ENCODE measurements at regions not wholly inside any gene's neighbourhood (a gene's known extent, or its start where the extent isn't known, plus 50 kb on each side); places are given as distances from the start of the nearest gene placed in this dataset.

DNA sequence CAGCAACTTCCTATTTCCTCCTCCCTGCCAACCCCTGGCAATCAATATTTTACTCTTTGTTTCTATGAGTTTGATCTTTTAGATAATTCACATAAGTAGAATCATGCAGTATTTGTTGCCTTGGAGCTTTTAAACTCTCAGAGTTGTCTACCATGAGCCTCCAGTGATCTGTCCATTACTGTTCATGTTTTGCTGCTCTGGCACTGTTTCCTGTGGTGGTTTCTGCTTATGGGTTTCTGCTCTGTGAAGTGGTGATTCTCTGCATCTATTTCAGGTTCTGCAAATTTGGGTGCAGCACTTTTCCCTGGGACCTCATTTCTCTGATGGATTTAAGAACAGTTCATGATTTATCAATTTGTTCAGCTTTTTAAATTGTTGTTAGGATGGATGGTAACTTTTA, 908.1 kb upstream of the FANCL start:
- TF ChIP-seq POLR2AphosphoS5 (IDR thresholded peaks at IDR 0.05) (no peak), POLR2A (IDR thresholded peaks at IDR 0.05) (no peak), EP300 (IDR thresholded peaks at IDR 0.05; ENCODE audit: low read depth) (no peak)
- TF ChIP-seq, protein P1, sequence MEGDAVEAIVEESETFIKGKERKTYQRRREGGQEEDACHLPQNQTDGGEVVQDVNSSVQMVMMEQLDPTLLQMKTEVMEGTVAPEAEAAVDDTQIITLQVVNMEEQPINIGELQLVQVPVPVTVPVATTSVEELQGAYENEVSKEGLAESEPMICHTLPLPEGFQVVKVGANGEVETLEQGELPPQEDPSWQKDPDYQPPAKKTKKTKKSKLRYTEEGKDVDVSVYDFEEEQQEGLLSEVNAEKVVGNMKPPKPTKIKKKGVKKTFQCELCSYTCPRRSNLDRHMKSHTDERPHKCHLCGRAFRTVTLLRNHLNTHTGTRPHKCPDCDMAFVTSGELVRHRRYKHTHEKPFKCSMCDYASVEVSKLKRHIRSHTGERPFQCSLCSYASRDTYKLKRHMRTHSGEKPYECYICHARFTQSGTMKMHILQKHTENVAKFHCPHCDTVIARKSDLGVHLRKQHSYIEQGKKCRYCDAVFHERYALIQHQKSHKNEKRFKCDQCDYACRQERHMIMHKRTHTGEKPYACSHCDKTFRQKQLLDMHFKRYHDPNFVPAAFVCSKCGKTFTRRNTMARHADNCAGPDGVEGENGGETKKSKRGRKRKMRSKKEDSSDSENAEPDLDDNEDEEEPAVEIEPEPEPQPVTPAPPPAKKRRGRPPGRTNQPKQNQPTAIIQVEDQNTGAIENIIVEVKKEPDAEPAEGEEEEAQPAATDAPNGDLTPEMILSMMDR (IDR thresholded peaks at IDR 0.05), result no peak
- intact Hi-C loops (cut with DNase I; ENCODE audit: low total_unique reads), result no loop called here

DNA sequence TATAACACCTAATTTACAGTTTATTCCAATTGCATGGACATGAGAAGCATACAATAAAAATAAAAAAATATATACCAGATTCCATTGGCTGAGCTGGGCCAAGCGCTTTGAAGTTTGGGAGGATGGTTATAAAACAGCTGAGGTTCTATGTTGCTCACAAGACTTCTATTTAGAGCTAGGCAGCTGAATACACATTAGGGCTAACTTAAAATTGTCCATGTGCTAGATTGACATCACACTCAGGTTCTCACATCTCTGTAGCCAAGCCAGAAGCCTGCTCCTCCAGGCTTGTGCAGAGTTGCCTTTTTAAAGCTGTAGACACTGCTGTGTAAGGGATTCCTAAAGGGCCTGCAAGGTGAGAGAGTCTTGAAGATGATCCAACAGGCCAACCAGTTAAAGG, 871.1 kb upstream of the FANCL start:
- TF ChIP-seq POLR2AphosphoS5 (IDR thresholded peaks at IDR 0.05) (no peak), POLR2A (IDR thresholded peaks at IDR 0.05) (no peak), EP300 (IDR thresholded peaks at IDR 0.05; ENCODE audit: low read depth) (no peak)
- TF ChIP-seq, protein P1 (IDR thresholded peaks at IDR 0.05), result no peak
- Histone ChIP-seq H3K9me3 (no peaks in the 10 kb centered on the region), H3K4me1 (no peaks in the 10 kb centered on the region), H3K36me3 (no peaks in the 10 kb centered on the region), H3K27me3 (no peaks in the 10 kb centered on the region), H3K4me3 (no peak overlapping the region), H3K27ac (no peak overlapping the region)
- no peak for DNase-seq
- 67 to 75% methylated on average over 1 of the region's 1 CpG for WGBS, 2 donors (ENCODE audit: low coverage in 1 of 2)
- in situ Hi-C loops (cut with MboI; ENCODE audit: low pct_ligation_motif_present in 1 of 4, low pct_unique_long_range_greater_than_20kb in 1 of 4, low sequenced_read_pairs in 3 of 4), result no loop called here
- intact Hi-C loops (cut with DNase I; ENCODE audit: low total_unique reads), result no loop called here

More for the DNA sequence above, 908.1 kb upstream of the FANCL start:
- H3K27ac ChIP-seq, result no peak overlapping the region
- in situ Hi-C loops (cut with MboI; ENCODE audit: low pct_ligation_motif_present in 1 of 4, low pct_unique_long_range_greater_than_20kb in 1 of 4, low sequenced_read_pairs in 3 of 4), result no loop called here
- H3K36me3 ChIP-seq, result no peaks in the 10 kb centered on the region
- no peak overlapping the region for H3K4me3 ChIP-seq
- no peaks in the 10 kb centered on the region for H3K4me1 ChIP-seq
- no peaks in the 10 kb centered on the region for H3K27me3 ChIP-seq
- no peaks in the 10 kb centered on the region for H3K9me3 ChIP-seq
- no peak for DNase-seq

- Histone ChIP-seq H3K9me3 (peaks cover 0 to 7% of the 10 kb centered on the region in 2 donors), H3K27me3 (no peaks in the 10 kb centered on the region), H3K36me3 (no peaks in the 10 kb centered on the region), H3K4me3 (no peak overlapping the region), H3K4me1 (no peaks in the 10 kb centered on the region), H3K27ac (no peak overlapping the region)
- intact Hi-C loops (cut with DNase I; ENCODE audit: low total_unique reads), result no loop called here
- 62 to 76% methylated on average over 2 of the region's 2 CpGs for WGBS, 2 donors (ENCODE audit: low coverage in 1 of 2)
- TF ChIP-seq POLR2AphosphoS5 (IDR thresholded peaks at IDR 0.05), result no peak
- TF ChIP-seq EP300 (IDR thresholded peaks at IDR 0.05; ENCODE audit: low read depth), result no peak
- TF ChIP-seq POLR2A (IDR thresholded peaks at IDR 0.05), result no peak
- TF ChIP-seq, protein P1 (IDR thresholded peaks at IDR 0.05), result no peak
- DNase-seq, result no peak
- in situ Hi-C loops (cut with MboI; ENCODE audit: low pct_ligation_motif_present in 1 of 4, low pct_unique_long_range_greater_than_20kb in 1 of 4, low sequenced_read_pairs in 3 of 4), result no loop called here
Observed at GRCh38 chr2:59096973-59097372, 855.8 kb upstream of the FANCL start.

DNA sequence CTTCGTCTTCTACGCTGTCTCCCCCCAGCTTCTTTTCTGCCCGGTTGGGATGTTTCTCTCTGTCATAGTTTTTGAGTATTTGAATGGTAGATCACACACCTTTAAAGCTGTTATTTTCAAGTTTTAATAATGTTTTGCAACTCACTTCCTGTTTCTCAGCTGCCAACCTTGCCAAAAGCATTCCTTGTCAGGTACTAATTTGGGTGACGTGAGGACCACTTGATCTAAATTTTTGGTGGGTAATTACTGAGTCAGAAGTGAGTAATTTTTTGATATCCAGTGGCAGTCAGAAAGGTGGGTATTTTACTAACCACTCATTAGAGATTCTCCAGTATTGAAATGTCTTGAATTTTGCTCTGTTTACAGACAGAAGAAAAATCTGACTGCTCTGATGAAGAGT, 852.4 kb upstream of the FANCL start:
- Histone ChIP-seq H3K27me3 (no peaks in the 10 kb centered on the region), H3K4me3 (no peak overlapping the region), H3K27ac (no peak overlapping the region), H3K9me3 (peaks cover 0 to 2% of the 10 kb centered on the region in 2 donors), H3K36me3 (no peaks in the 10 kb centered on the region), H3K4me1 (no peaks in the 10 kb centered on the region)
- TF ChIP-seq, protein P1 (IDR thresholded peaks at IDR 0.05), result no peak
- no peak for TF ChIP-seq EP300 (IDR thresholded peaks at IDR 0.05; ENCODE audit: low read depth)
- TF ChIP-seq POLR2A (IDR thresholded peaks at IDR 0.05), result no peak
- TF ChIP-seq POLR2AphosphoS5 (IDR thresholded peaks at IDR 0.05), result no peak
- DNase-seq, result no peak
- 81 to 89% methylated on average over 3 to 4 of the region's 4 CpGs for WGBS, 2 donors (ENCODE audit: low coverage in 1 of 2)
- in situ Hi-C loops (cut with MboI; ENCODE audit: low pct_ligation_motif_present in 1 of 4, low pct_unique_long_range_greater_than_20kb in 1 of 4, low sequenced_read_pairs in 3 of 4), result no loop called here
- intact Hi-C loops (cut with DNase I; ENCODE audit: low total_unique reads), result no loop called here

All from transverse colon (tissue), 4 donors.